ENCODE measurements at regions not wholly inside any gene's neighbourhood (a gene's known extent, or its start where the extent isn't known, plus 50 kb on each side); places are given as distances from the start of the nearest gene placed in this dataset.
A peak's percentile ranks its signal among the peaks of the same experiment; 100 is the strongest.

- DNase-seq, result no peak
Measured at GRCh38 chr1:94642617-94643321, 101.2 kb upstream of the F3 start.

GRCh38 chr1:94641990-94642389, 100.4 kb upstream of the F3 start:
- no peak for DNase-seq

- DNase-seq, result no peak
Measured at GRCh38 chr1:94640125-94640524, 98.6 kb upstream of the F3 start.

GRCh38 chr1:94637121-94637520, 95.6 kb upstream of the F3 start:
- no peak for DNase-seq

- DNase-seq, result no peak
Measured at GRCh38 chr1:94636624-94637023, 95.1 kb upstream of the F3 start.

- no peak for DNase-seq
Measured at GRCh38 chr1:94636100-94636499, 94.5 kb upstream of the F3 start.

- no peak for DNase-seq
Measured at GRCh38 chr1:94634977-94635416, 93.4 kb upstream of the F3 start.

- no peak for DNase-seq
Measured at GRCh38 chr1:94633051-94633450, 91.5 kb upstream of the F3 start.

- DNase-seq, result no peak
Measured at GRCh38 chr1:94629259-94630181, 88.0 kb upstream of the F3 start.

- no peak for DNase-seq
Measured at GRCh38 chr1:94628499-94628843, 86.9 kb upstream of the F3 start.

- no peak for DNase-seq
Measured at GRCh38 chr1:94627771-94628498, 86.4 kb upstream of the F3 start.

GRCh38 chr1:94624203-94624602, 82.6 kb upstream of the F3 start:
- DNase-seq, result no peak

- DNase-seq, result no peak
Measured at GRCh38 chr1:94623560-94624148, 82.1 kb upstream of the F3 start.

- no peak for DNase-seq
Measured at GRCh38 chr1:94622757-94623156, 81.2 kb upstream of the F3 start.

- no peak for DNase-seq
Measured at GRCh38 chr1:94621802-94622201, 80.2 kb upstream of the F3 start.

GRCh38 chr1:94621395-94621794, 79.8 kb upstream of the F3 start:
- DNase-seq, result no peak

- DNase-seq, result peak; percentile 26
Measured at GRCh38 chr1:94620345-94621031, 78.9 kb upstream of the F3 start.

- DNase-seq, result no peak
Measured at GRCh38 chr1:94619731-94620130, 78.2 kb upstream of the F3 start.

GRCh38 chr1:94617957-94618739, 76.6 kb upstream of the F3 start:
- no peak for DNase-seq

GRCh38 chr1:94617134-94617805, 75.7 kb upstream of the F3 start:
- no peak for DNase-seq

GRCh38 chr1:94616506-94616905, 74.9 kb upstream of the F3 start:
- DNase-seq, result no peak

Data from DMS53 (cell line).